ENCODE measurements at regions not wholly inside any gene's neighbourhood (a gene's known extent, or its start where the extent isn't known, plus 50 kb on each side); places are given as distances from the start of the nearest gene placed in this dataset.

DNA sequence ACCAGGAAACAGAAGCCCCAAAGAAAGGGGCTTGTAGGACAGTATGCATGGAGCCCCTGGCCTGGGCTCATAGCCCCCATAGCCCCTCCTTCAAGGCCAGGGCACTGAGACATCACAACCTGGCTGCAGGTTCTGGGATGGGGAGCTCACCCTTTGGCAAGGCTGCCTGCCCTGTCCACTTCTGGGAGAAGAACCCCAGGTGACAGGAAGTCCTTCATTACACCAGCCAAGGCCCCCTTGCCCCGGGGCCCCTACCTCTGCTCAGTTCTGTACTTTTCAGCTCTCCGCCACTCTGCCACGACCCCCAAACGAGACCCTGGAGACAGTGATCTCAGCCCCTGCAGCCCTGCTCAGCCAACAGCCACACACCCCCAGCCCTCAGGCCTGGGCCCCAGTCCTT, 223.2 kb upstream of the RTL1 start:
- no peak for TF ChIP-seq RCOR1 (IDR thresholded peaks at IDR 0.05; ENCODE audit: insufficient replicate concordance, low read length)
- TF ChIP-seq, protein P1, sequence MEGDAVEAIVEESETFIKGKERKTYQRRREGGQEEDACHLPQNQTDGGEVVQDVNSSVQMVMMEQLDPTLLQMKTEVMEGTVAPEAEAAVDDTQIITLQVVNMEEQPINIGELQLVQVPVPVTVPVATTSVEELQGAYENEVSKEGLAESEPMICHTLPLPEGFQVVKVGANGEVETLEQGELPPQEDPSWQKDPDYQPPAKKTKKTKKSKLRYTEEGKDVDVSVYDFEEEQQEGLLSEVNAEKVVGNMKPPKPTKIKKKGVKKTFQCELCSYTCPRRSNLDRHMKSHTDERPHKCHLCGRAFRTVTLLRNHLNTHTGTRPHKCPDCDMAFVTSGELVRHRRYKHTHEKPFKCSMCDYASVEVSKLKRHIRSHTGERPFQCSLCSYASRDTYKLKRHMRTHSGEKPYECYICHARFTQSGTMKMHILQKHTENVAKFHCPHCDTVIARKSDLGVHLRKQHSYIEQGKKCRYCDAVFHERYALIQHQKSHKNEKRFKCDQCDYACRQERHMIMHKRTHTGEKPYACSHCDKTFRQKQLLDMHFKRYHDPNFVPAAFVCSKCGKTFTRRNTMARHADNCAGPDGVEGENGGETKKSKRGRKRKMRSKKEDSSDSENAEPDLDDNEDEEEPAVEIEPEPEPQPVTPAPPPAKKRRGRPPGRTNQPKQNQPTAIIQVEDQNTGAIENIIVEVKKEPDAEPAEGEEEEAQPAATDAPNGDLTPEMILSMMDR (conservative IDR thresholded peaks at IDR 0.05; ENCODE audit: low read depth, low read length) = no peak
